Mesothelial cell of epicardium (in vitro differentiated cells): ENCODE measurements at regions not wholly inside any gene's neighbourhood (a gene's known extent, or its start where the extent isn't known, plus 50 kb on each side); places are given as distances from the start of the nearest gene placed in this dataset.

Source experiments
- DNase-seq, 2 experiments: peaks; one replicate each; pipeline ENCODE4 v3.0.0; 2021; ENCODE audit warnings: low spot score in 2 of 2; ENCODE audit not compliant: unreplicated experiment in 2 of 2
- H3K27ac Mint-ChIP-seq: 2 replicates; pipeline ENCODE4 v1.8.0; 2021; ENCODE audit warnings: mixed read lengths
- H3K27me3 Mint-ChIP-seq: 2 replicates; pipeline ENCODE4 v1.8.0; 2021; ENCODE audit warnings: low read depth, mixed read lengths
- H3K36me3 Mint-ChIP-seq: 2 replicates; pipeline ENCODE4 v1.8.0; 2021; ENCODE audit warnings: mixed read lengths
- H3K4me1 Mint-ChIP-seq: 2 replicates; pipeline ENCODE4 v1.8.0; 2021; ENCODE audit warnings: mixed read lengths
- H3K4me3 Mint-ChIP-seq: 2 replicates; pipeline ENCODE4 v1.8.0; 2021; ENCODE audit warnings: mild to moderate bottlenecking, moderate library complexity, mixed read lengths
- H3K9me3 Mint-ChIP-seq: 2 replicates; pipeline ENCODE4 v1.8.0; 2021; ENCODE audit warnings: mixed read lengths
- TF ChIP-seq, protein P1 (sequence below): fragments of 200-600 bp; sonication (generic); IDR thresholded peaks from one replicate; pipeline ENCODE4 v1.5.0; 2021; ENCODE audit warnings: antibody characterized with exemption; ENCODE audit not compliant: unreplicated experiment

DNA sequence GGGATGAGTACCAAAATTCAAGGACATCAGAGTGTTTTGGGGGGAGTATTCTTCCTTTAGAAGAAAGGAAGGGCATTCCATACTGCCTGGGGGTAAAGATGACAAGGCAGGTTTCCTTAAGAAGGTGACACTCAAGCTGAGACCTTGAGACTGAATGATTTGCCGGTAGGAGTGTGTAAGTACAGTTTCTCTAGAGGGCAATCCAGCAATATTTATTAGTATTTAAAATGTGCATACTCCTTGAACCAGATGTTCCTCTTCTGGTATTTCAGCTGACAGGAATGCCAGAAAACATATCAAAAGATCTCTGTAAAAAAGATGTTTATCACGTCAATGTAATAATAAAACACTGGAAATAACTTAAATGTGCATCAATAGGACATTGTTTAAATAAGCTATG, 106.4 kb upstream of the TMCC3 start:
- Mint-ChIP-seq H3K4me3 (no peak overlapping the region), H3K27ac (no peak overlapping the region), H3K9me3 (no peaks in the 10 kb centered on the region), H3K27me3 (peaks cover 18% of the 10 kb centered on the region), H3K4me1 (peaks cover 10% of the 10 kb centered on the region), H3K36me3 (no peaks in the 10 kb centered on the region)
- TF ChIP-seq, protein P1, sequence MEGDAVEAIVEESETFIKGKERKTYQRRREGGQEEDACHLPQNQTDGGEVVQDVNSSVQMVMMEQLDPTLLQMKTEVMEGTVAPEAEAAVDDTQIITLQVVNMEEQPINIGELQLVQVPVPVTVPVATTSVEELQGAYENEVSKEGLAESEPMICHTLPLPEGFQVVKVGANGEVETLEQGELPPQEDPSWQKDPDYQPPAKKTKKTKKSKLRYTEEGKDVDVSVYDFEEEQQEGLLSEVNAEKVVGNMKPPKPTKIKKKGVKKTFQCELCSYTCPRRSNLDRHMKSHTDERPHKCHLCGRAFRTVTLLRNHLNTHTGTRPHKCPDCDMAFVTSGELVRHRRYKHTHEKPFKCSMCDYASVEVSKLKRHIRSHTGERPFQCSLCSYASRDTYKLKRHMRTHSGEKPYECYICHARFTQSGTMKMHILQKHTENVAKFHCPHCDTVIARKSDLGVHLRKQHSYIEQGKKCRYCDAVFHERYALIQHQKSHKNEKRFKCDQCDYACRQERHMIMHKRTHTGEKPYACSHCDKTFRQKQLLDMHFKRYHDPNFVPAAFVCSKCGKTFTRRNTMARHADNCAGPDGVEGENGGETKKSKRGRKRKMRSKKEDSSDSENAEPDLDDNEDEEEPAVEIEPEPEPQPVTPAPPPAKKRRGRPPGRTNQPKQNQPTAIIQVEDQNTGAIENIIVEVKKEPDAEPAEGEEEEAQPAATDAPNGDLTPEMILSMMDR = no peak
- DNase-seq = no peak

DNA sequence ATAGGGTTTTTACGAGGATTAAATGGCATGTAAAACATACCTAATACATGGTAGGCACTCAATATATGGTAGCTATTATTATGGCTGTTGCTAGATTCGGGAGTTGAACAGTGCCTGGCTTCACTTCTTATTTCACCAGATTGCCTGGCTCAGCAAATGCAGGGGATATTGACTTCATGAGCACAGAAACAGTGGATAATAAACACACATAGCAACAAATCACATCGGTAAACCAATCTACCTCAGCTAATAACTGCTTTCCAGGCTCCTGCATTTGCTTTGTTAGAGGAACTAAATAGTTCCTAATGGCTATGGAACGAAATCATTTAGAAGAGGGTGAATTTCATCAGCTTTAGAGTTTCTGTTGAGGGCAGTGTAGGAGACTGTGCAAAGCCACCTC, 105.2 kb upstream of the TMCC3 start:
- TF ChIP-seq, protein P1 = no peak
- no peaks in the 10 kb centered on the region for H3K36me3 Mint-ChIP-seq
- no peaks in the 10 kb centered on the region for H3K9me3 Mint-ChIP-seq
- DNase-seq = no peak
- H3K27me3 Mint-ChIP-seq = peaks cover 22% of the 10 kb centered on the region
- H3K4me3 Mint-ChIP-seq = no peak overlapping the region
- H3K4me1 Mint-ChIP-seq = peaks cover 12% of the 10 kb centered on the region
- no peak overlapping the region for H3K27ac Mint-ChIP-seq

GRCh38 chr12:94754653-94755052, 104.3 kb upstream of the TMCC3 start:
- H3K27ac Mint-ChIP-seq = no peak overlapping the region
- TF ChIP-seq, protein P1 = no peak
- no peak overlapping the region for H3K4me3 Mint-ChIP-seq
- no peaks in the 10 kb centered on the region for H3K36me3 Mint-ChIP-seq
- H3K27me3 Mint-ChIP-seq = peaks cover 26% of the 10 kb centered on the region
- no peak for DNase-seq
- peaks cover 5% of the 10 kb centered on the region for H3K4me1 Mint-ChIP-seq
- no peaks in the 10 kb centered on the region for H3K9me3 Mint-ChIP-seq

DNA sequence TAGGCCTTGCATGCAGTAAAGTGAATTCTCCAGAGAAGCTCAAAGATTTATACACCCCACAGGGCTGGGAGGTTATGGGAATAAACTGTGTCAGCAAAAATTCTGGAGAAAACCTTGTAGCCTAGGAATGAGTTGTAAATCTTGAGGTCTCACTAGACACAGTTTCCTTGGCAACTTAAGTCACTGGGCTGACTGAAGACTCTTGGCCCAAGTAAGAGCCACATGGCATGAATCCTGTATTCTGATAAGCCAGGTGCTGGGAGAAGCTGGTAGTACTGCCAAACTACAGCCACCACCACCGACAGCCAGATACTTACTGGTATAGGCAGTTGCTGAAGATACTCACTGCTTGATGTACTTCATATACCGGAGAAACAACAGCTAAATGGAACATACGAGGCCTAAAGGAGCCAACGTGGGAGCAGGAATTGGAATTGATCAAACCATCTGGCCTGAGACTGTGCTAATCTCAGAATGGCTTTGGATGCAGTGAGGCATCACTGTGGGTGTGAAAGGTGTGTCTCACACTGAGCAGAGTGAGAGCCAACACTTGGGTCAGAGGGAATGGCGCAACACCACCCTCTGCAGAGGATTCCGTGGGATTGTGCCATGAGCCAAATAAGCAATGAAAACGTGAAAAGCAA, 102.8 kb upstream of the TMCC3 start:
- Mint-ChIP-seq H3K4me3 (no peak overlapping the region), H3K36me3 (no peaks in the 10 kb centered on the region), H3K27me3 (peaks cover 27% of the 10 kb centered on the region), H3K4me1 (peaks cover 5% of the 10 kb centered on the region), H3K27ac (no peak overlapping the region), H3K9me3 (no peaks in the 10 kb centered on the region)
- TF ChIP-seq, protein P1 = no peak
- DNase-seq = no peak

DNA sequence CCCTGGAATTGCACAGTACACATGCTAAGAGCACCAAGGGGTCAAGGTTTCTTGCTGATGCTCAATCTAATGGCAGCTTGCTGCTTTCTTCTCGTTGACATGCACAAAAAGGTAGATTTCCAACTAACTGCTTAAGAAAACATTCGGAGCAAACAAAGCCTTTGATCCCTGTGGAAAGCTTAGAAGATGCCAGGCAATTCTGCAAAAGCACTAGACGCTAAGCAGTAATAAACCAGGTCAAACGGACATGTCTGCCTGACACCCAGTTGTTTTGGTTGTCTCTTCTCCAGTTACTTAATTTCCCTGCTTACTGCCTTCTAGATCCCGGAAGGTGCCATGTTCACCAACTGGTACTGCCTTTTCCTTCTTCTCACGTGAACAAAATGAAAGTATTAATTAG, 100.5 kb upstream of the TMCC3 start:
- TF ChIP-seq, protein P1 = no peak
- H3K9me3 Mint-ChIP-seq = peaks cover 3% of the 10 kb centered on the region
- no peak overlapping the region for H3K27ac Mint-ChIP-seq
- H3K4me1 Mint-ChIP-seq = peaks cover 5% of the 10 kb centered on the region
- no peak for DNase-seq
- no peaks in the 10 kb centered on the region for H3K36me3 Mint-ChIP-seq
- peaks cover 32% of the 10 kb centered on the region for H3K27me3 Mint-ChIP-seq
- H3K4me3 Mint-ChIP-seq = no peak overlapping the region

DNA sequence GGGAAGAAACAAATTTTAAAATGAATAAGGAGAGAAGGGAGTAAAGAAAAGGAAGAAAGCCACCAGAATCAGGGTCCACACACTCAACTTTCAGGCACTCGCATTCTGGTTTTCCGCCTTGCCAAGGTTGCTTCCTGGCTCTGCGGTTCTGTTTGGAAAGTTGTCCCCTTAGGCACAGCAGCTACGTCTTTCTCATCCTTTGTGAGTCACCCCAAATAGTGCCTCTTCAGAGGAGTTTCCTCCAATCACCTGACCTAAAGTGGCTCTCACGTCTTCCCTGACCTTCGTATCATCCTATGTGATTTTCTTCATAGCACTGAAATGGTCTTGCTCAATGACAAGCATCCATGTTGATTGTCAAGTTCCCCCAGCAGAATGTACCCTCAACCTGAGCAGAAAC, 99.5 kb upstream of the TMCC3 start:
- no peaks in the 10 kb centered on the region for H3K36me3 Mint-ChIP-seq
- peaks cover 3% of the 10 kb centered on the region for H3K9me3 Mint-ChIP-seq
- no peak for DNase-seq
- peaks cover 5% of the 10 kb centered on the region for H3K4me1 Mint-ChIP-seq
- H3K27me3 Mint-ChIP-seq = peaks cover 35% of the 10 kb centered on the region
- H3K27ac Mint-ChIP-seq = no peak overlapping the region
- H3K4me3 Mint-ChIP-seq = no peak overlapping the region
- TF ChIP-seq, protein P1 = no peak
